ENCODE measurements at regions not wholly inside any gene's neighbourhood (a gene's known extent, or its start where the extent isn't known, plus 50 kb on each side); places are given as distances from the start of the nearest gene placed in this dataset.

- Mint-ChIP-seq H3K27me3 (no peaks in the 10 kb centered on the region), H3K4me1 (ENCODE audit: low read depth) (no peaks in the 10 kb centered on the region), H3K4me3 (no peak overlapping the region), H3K27ac (no peak overlapping the region), H3K36me3 (ENCODE audit: low read depth) (no peaks in the 10 kb centered on the region), H3K9me3 (peaks cover 11% of the 10 kb centered on the region)
Observed at GRCh38 chr9:108188482-108188881, 667.3 kb downstream of the ACTL7B start.

- Mint-ChIP-seq H3K9me3 (peaks cover 11% of the 10 kb centered on the region), H3K27me3 (no peaks in the 10 kb centered on the region), H3K4me1 (ENCODE audit: low read depth) (no peaks in the 10 kb centered on the region), H3K36me3 (ENCODE audit: low read depth) (no peaks in the 10 kb centered on the region), H3K4me3 (no peak overlapping the region), H3K27ac (no peak overlapping the region)
Observed at GRCh38 chr9:108186642-108187395, 669.0 kb downstream of the ACTL7B start.

GRCh38 chr9:108185613-108186012 is 670.2 kb downstream of the ACTL7B start:
- peaks cover 6% of the 10 kb centered on the region for H3K9me3 Mint-ChIP-seq

GRCh38 chr9:108184941-108185340 is 670.8 kb downstream of the ACTL7B start:
- H3K27ac Mint-ChIP-seq: no peak overlapping the region
- H3K27me3 Mint-ChIP-seq: no peaks in the 10 kb centered on the region
- no peak overlapping the region for H3K4me3 Mint-ChIP-seq
- peaks cover 3% of the 10 kb centered on the region for H3K9me3 Mint-ChIP-seq
- no peaks in the 10 kb centered on the region for H3K36me3 Mint-ChIP-seq (ENCODE audit: low read depth)
- no peaks in the 10 kb centered on the region for H3K4me1 Mint-ChIP-seq (ENCODE audit: low read depth)

More at GRCh38 chr9:108185613-108186012, 670.2 kb downstream of the ACTL7B start:
- no peak overlapping the region for H3K4me3 Mint-ChIP-seq
- H3K36me3 Mint-ChIP-seq (ENCODE audit: low read depth): no peaks in the 10 kb centered on the region
- H3K27me3 Mint-ChIP-seq: no peaks in the 10 kb centered on the region
- no peaks in the 10 kb centered on the region for H3K4me1 Mint-ChIP-seq (ENCODE audit: low read depth)
- H3K27ac Mint-ChIP-seq: no peak overlapping the region

GRCh38 chr9:108184009-108184408 is 671.8 kb downstream of the ACTL7B start:
- H3K36me3 Mint-ChIP-seq (ENCODE audit: low read depth): no peaks in the 10 kb centered on the region
- H3K4me3 Mint-ChIP-seq: no peak overlapping the region
- no peaks in the 10 kb centered on the region for H3K4me1 Mint-ChIP-seq (ENCODE audit: low read depth)
- H3K27me3 Mint-ChIP-seq: no peaks in the 10 kb centered on the region
- H3K9me3 Mint-ChIP-seq: peaks cover 3% of the 10 kb centered on the region
- H3K27ac Mint-ChIP-seq: no peak overlapping the region

- Mint-ChIP-seq H3K4me1 (ENCODE audit: low read depth) (no peaks in the 10 kb centered on the region), H3K27ac (no peak overlapping the region), H3K36me3 (ENCODE audit: low read depth) (no peaks in the 10 kb centered on the region), H3K27me3 (no peaks in the 10 kb centered on the region), H3K9me3 (peaks cover 3% of the 10 kb centered on the region), H3K4me3 (no peak overlapping the region)
Observed at GRCh38 chr9:108182950-108183381, 672.8 kb downstream of the ACTL7B start.

GRCh38 chr9:108182270-108182669 is 673.5 kb downstream of the ACTL7B start:
- Mint-ChIP-seq H3K27me3 (no peaks in the 10 kb centered on the region), H3K4me3 (no peak overlapping the region), H3K36me3 (ENCODE audit: low read depth) (no peaks in the 10 kb centered on the region), H3K4me1 (ENCODE audit: low read depth) (no peaks in the 10 kb centered on the region), H3K9me3 (peaks cover 3% of the 10 kb centered on the region), H3K27ac (no peak overlapping the region)

- H3K27ac Mint-ChIP-seq: no peak overlapping the region
- H3K9me3 Mint-ChIP-seq: no peaks in the 10 kb centered on the region
- H3K4me1 Mint-ChIP-seq (ENCODE audit: low read depth): no peaks in the 10 kb centered on the region
- no peak overlapping the region for H3K4me3 Mint-ChIP-seq
- no peaks in the 10 kb centered on the region for H3K36me3 Mint-ChIP-seq (ENCODE audit: low read depth)
- H3K27me3 Mint-ChIP-seq: no peaks in the 10 kb centered on the region
Observed at GRCh38 chr9:108181441-108181840, 674.3 kb downstream of the ACTL7B start.

GRCh38 chr9:108180541-108180940 is 675.2 kb downstream of the ACTL7B start:
- no peak overlapping the region for H3K27ac Mint-ChIP-seq
- H3K9me3 Mint-ChIP-seq: peaks cover 4% of the 10 kb centered on the region
- no peaks in the 10 kb centered on the region for H3K36me3 Mint-ChIP-seq (ENCODE audit: low read depth)
- H3K27me3 Mint-ChIP-seq: no peaks in the 10 kb centered on the region
- H3K4me1 Mint-ChIP-seq (ENCODE audit: low read depth): no peaks in the 10 kb centered on the region
- H3K4me3 Mint-ChIP-seq: no peak overlapping the region

GRCh38 chr9:108178318-108178717 is 677.5 kb downstream of the ACTL7B start:
- H3K9me3 Mint-ChIP-seq: peaks cover 12% of the 10 kb centered on the region

GRCh38 chr9:108168236-108168850 is 678.8 kb upstream of the KLF4 start:
- no peaks in the 10 kb centered on the region for H3K4me1 Mint-ChIP-seq (ENCODE audit: low read depth)
- no peaks in the 10 kb centered on the region for H3K36me3 Mint-ChIP-seq (ENCODE audit: low read depth)
- H3K9me3 Mint-ChIP-seq: peaks cover 16% of the 10 kb centered on the region
- no peak overlapping the region for H3K4me3 Mint-ChIP-seq
- no peaks in the 10 kb centered on the region for H3K27me3 Mint-ChIP-seq
- H3K27ac Mint-ChIP-seq: no peak overlapping the region

More at GRCh38 chr9:108178318-108178717, 677.5 kb downstream of the ACTL7B start:
- Mint-ChIP-seq H3K27me3 (no peaks in the 10 kb centered on the region), H3K36me3 (ENCODE audit: low read depth) (no peaks in the 10 kb centered on the region), H3K4me3 (no peak overlapping the region), H3K27ac (no peak overlapping the region), H3K4me1 (ENCODE audit: low read depth) (no peaks in the 10 kb centered on the region)

GRCh38 chr9:108167136-108167900 is 677.7 kb upstream of the KLF4 start:
- Mint-ChIP-seq H3K36me3 (ENCODE audit: low read depth) (no peaks in the 10 kb centered on the region), H3K4me1 (ENCODE audit: low read depth) (no peaks in the 10 kb centered on the region), H3K9me3 (peaks cover 11% of the 10 kb centered on the region), H3K27me3 (no peaks in the 10 kb centered on the region), H3K4me3 (no peak overlapping the region), H3K27ac (no peak overlapping the region)

GRCh38 chr9:108166519-108166918 is 677.0 kb upstream of the KLF4 start:
- H3K27me3 Mint-ChIP-seq: no peaks in the 10 kb centered on the region
- no peaks in the 10 kb centered on the region for H3K4me1 Mint-ChIP-seq (ENCODE audit: low read depth)
- H3K36me3 Mint-ChIP-seq (ENCODE audit: low read depth): no peaks in the 10 kb centered on the region
- no peak overlapping the region for H3K27ac Mint-ChIP-seq
- H3K4me3 Mint-ChIP-seq: no peak overlapping the region
- H3K9me3 Mint-ChIP-seq: peaks cover 9% of the 10 kb centered on the region

- H3K36me3 Mint-ChIP-seq (ENCODE audit: low read depth): no peaks in the 10 kb centered on the region
- no peaks in the 10 kb centered on the region for H3K4me1 Mint-ChIP-seq (ENCODE audit: low read depth)
- no peaks in the 10 kb centered on the region for H3K27me3 Mint-ChIP-seq
- H3K4me3 Mint-ChIP-seq: no peak overlapping the region
- peaks cover 5% of the 10 kb centered on the region for H3K9me3 Mint-ChIP-seq
- no peak overlapping the region for H3K27ac Mint-ChIP-seq
Observed at GRCh38 chr9:108163321-108164005, 673.9 kb upstream of the KLF4 start.

GRCh38 chr9:108162664-108163063 is 673.1 kb upstream of the KLF4 start:
- no peak overlapping the region for H3K4me3 Mint-ChIP-seq
- H3K27me3 Mint-ChIP-seq: no peaks in the 10 kb centered on the region
- no peaks in the 10 kb centered on the region for H3K4me1 Mint-ChIP-seq (ENCODE audit: low read depth)
- peaks cover 5% of the 10 kb centered on the region for H3K9me3 Mint-ChIP-seq
- no peak overlapping the region for H3K27ac Mint-ChIP-seq
- H3K36me3 Mint-ChIP-seq (ENCODE audit: low read depth): no peaks in the 10 kb centered on the region

Data from stimulated activated naive CD8-positive, alpha-beta T cell treated with anti-CD3 and anti-CD28 coated beads, Interleukin-15, Interleukin-2, amounts not matched to agents 100 ng/mL and 50 ng/mL, for 24 hours (primary cell).